ENCODE measurements at regions not wholly inside any gene's neighbourhood (a gene's known extent, or its start where the extent isn't known, plus 50 kb on each side); places are given as distances from the start of the nearest gene placed in this dataset.
A peak's percentile ranks its signal among the peaks of the same experiment; 100 is the strongest.

DNA sequence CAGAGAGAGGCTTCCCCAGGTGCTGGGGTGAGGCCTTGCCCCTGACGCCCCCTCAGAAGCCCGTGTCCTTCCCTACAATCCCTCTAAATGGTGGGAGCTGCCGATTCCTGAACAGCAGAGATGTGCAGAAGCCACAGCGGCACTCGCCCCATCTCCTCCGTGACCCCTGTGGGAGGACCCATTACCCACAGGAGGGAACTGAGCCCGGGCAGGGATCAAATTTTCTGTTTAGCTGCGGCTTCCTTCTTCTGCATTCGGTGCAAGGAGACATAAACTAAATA is 181.2 kb upstream of the RAB6C start:
- TF ChIP-seq, protein P1, sequence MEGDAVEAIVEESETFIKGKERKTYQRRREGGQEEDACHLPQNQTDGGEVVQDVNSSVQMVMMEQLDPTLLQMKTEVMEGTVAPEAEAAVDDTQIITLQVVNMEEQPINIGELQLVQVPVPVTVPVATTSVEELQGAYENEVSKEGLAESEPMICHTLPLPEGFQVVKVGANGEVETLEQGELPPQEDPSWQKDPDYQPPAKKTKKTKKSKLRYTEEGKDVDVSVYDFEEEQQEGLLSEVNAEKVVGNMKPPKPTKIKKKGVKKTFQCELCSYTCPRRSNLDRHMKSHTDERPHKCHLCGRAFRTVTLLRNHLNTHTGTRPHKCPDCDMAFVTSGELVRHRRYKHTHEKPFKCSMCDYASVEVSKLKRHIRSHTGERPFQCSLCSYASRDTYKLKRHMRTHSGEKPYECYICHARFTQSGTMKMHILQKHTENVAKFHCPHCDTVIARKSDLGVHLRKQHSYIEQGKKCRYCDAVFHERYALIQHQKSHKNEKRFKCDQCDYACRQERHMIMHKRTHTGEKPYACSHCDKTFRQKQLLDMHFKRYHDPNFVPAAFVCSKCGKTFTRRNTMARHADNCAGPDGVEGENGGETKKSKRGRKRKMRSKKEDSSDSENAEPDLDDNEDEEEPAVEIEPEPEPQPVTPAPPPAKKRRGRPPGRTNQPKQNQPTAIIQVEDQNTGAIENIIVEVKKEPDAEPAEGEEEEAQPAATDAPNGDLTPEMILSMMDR (IDR thresholded peaks at IDR 0.05; ENCODE audit: insufficient read depth, low read length): no peak
- no peak for DNase-seq (ENCODE audit: low read depth)
- H3K4me3 ChIP-seq (ENCODE audit: low read depth, low read length): no peak overlapping the region

DNA sequence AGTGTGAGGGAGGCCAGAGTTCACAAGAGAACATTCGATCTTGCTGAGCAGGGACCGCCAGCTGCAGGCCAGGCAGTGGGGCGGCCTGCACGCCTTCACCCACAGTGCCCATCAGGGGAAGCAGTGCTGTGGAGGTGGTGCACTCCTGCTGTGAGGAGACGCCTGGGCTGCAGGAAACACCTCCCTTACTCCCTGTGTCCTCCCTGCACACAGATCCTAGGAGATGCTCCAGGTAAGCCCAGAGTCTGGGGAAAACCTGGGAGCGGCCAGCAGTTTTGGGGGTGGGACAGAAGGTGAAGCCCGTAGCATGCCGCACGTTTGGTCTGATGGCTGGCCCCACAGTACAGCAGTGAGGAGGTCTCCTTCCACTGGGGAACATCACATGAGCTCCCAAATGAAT is 180.8 kb upstream of the RAB6C start:
- no peak for DNase-seq (ENCODE audit: low read depth)
- H3K4me3 ChIP-seq (ENCODE audit: low read depth, low read length): no peak overlapping the region
- TF ChIP-seq, protein P1 (IDR thresholded peaks at IDR 0.05; ENCODE audit: insufficient read depth, low read length): no peak

DNA sequence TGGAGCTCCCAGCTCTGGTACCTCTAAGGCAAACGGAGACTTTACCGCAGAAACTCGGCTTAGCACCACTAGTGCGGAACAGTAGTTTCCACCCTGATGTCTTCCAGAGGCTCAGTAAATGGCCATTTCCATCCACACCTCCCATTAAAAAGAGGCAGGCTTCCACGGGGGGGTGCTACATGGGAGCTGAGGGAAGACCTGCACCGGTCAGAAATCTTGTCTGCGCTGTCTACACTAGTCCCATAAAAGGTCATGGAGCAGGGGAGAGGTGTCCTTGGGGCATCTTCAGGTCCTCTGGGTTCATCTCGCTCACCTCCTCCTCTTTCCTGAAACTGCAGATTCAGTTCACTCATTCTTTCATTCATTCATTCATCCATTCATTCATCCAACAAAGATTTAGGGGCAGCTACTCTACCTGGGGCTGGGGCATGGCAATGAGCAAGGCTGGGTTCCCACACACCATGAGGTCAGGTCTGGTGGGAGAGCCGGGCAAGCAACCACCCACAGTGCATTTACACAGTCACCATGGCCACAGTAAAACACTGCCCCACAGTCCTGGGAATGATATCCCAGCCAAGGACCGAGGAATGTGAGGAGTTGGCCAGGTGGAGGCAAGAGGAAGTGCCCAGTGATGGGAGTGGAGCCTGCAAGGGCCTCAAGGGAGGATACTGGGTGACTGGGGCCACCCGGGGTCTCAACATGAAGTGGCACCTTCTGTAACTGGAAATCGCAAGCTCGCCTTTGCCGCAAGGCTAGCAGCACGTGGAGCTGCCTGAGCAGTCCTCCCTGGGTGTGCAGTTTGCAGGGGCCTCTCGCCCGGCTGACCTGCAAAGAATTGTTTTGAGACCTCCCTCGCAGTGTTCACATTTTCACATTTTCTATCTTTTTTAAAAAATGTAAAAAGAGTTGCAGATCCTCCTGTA is 180.2 kb upstream of the RAB6C start:
- H3K4me3 ChIP-seq (ENCODE audit: low read depth, low read length): no peak overlapping the region
- TF ChIP-seq, protein P1 (IDR thresholded peaks at IDR 0.05; ENCODE audit: insufficient read depth, low read length): no peak
- DNase-seq (ENCODE audit: low read depth): no peak

DNA sequence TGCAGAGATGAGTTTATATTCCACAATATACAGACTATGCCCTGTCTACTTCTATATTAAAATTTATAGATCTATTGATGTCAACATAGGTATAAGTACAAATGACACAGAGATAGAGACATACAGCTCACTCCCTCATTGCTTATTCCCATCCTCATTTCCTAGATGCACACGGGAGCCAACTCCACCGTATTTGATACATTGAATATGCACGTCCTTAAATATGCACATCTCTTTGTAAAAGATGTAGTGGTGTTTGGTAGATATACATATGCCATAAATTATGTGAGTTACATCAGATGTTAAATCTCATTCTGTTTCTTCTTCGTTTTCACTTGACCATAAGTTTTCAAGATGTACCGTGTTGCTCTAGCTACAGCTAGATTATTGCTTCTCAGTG is 179.2 kb upstream of the RAB6C start:
- no peak overlapping the region for H3K4me3 ChIP-seq (ENCODE audit: low read depth, low read length)
- TF ChIP-seq, protein P1 (IDR thresholded peaks at IDR 0.05; ENCODE audit: insufficient read depth, low read length): no peak
- no peak for DNase-seq (ENCODE audit: low read depth)

DNA sequence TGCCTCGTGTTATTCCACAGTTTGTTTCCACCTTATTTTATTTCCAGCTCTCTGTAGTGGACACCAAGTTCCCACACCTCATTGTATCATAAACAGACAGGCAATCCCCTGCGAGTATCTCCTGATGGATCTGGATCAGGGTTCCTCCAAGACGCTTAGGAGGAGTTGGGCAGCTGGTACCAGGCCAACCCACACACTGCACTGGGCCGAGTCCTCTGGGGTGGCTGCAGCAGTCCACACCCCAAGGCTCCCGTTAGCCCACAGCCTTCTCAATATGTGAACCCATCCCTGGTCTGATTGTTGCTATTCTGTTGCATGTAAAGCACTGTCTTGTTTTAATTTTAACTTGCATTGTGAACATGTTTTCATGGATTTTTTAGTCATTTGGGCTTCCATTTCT is 178.8 kb upstream of the RAB6C start:
- no peak overlapping the region for H3K4me3 ChIP-seq (ENCODE audit: low read depth, low read length)
- no peak for DNase-seq (ENCODE audit: low read depth)
- TF ChIP-seq, protein P1 (IDR thresholded peaks at IDR 0.05; ENCODE audit: insufficient read depth, low read length): no peak

DNA sequence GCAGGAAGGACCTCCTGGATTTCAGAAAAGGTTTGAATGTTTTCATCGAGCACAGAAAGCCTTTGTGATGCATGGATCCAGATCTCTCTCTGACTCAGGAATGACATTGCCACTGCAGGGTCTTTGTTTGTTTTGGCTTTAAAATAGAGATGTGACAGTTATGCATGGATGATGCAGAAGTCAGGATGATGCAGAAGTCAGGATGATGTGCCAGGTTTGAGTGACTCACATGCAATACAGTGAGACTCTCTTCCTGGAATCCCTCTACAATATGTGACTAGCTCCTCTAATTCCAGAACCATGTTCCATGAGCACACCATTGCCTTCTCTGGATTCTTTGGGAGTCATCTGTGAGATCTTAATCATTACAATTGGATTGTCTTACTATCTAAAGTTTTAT is 177.9 kb upstream of the RAB6C start:
- TF ChIP-seq, protein P1 (IDR thresholded peaks at IDR 0.05; ENCODE audit: insufficient read depth, low read length): no peak
- peak; percentile 55 for DNase-seq (ENCODE audit: low read depth)
- H3K4me3 ChIP-seq (ENCODE audit: low read depth, low read length): no peak overlapping the region

DNA sequence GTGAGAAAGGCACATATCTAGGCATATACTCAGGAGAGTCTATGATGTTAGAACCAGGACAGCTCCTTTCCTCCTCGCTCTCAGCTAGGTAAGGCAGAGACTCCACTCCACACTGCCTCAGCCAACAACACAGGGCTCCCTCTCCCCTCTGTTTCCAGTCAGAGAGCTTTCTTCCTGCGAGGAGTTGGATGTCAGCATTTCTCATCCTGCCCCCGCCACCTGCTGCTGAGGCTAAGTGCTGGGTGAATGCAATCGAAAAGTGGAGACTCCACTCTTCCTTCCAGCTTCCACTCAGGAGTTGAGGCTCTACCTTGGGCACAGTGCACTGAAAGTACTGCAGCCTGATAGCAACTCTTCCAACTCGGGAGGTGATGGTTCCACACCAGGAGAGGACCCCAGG is 177.2 kb upstream of the RAB6C start:
- DNase-seq (ENCODE audit: low read depth): no peak
- no peak overlapping the region for H3K4me3 ChIP-seq (ENCODE audit: low read depth, low read length)
- TF ChIP-seq, protein P1 (IDR thresholded peaks at IDR 0.05; ENCODE audit: insufficient read depth, low read length): no peak

All from fibroblast of the aortic adventitia (primary cell).